ENCODE measurements at regions not wholly inside any gene's neighbourhood (a gene's known extent, or its start where the extent isn't known, plus 50 kb on each side); places are given as distances from the start of the nearest gene placed in this dataset.

GRCh38 chr4:15139599-15139998 is 137.3 kb downstream of the CPEB2 start:
- TF ChIP-seq, protein P1, sequence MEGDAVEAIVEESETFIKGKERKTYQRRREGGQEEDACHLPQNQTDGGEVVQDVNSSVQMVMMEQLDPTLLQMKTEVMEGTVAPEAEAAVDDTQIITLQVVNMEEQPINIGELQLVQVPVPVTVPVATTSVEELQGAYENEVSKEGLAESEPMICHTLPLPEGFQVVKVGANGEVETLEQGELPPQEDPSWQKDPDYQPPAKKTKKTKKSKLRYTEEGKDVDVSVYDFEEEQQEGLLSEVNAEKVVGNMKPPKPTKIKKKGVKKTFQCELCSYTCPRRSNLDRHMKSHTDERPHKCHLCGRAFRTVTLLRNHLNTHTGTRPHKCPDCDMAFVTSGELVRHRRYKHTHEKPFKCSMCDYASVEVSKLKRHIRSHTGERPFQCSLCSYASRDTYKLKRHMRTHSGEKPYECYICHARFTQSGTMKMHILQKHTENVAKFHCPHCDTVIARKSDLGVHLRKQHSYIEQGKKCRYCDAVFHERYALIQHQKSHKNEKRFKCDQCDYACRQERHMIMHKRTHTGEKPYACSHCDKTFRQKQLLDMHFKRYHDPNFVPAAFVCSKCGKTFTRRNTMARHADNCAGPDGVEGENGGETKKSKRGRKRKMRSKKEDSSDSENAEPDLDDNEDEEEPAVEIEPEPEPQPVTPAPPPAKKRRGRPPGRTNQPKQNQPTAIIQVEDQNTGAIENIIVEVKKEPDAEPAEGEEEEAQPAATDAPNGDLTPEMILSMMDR (IDR thresholded peaks at IDR 0.05; ENCODE audit: low read depth, low read length, poor library complexity, severe bottlenecking) = no peak
- no peak for TF ChIP-seq EZH2phosphoT487 (IDR thresholded peaks at IDR 0.05; ENCODE audit: borderline replicate concordance, low read length)

Data from DOHH2 (cell line).